ENCODE measurements at regions not wholly inside any gene's neighbourhood (a gene's known extent, or its start where the extent isn't known, plus 50 kb on each side); places are given as distances from the start of the nearest gene placed in this dataset.

- no peaks in the 10 kb centered on the region for H3K36me3 ChIP-seq (ENCODE audit: control insufficient read depth in 2 of 2, extremely low read depth in 1 of 2, insufficient read depth in 2 of 2, low read length in 2 of 2)
- no peaks in the 10 kb centered on the region for H3K9me3 ChIP-seq (replicated peaks; ENCODE audit: control insufficient read depth, insufficient read depth, low read length)
- no peak overlapping the region for H3K27ac ChIP-seq (ENCODE audit: insufficient read depth, low read depth, low read length)
- POLR2A ChIA-PET, result no interaction called here
- TF ChIP-seq GATA2 (IDR thresholded peaks at IDR 0.05; ENCODE audit: insufficient read depth, insufficient read length, low read depth, low read length) (no peak), FOS (IDR thresholded peaks at IDR 0.05; ENCODE audit: borderline replicate concordance, insufficient read depth, low read length) (no peak), POLR2AphosphoS5 (IDR thresholded peaks at IDR 0.05; ENCODE audit: insufficient read depth, low read depth, low read length) (no peak), CTCF (IDR thresholded peaks at IDR 0.05; ENCODE audit: extremely low read depth in 1 of 2, insufficient read depth in 1 of 2, low read depth in 1 of 2, low read length in 2 of 2) (no peak)
- dilution Hi-C loops (cut with MboI; ENCODE audit: extremely low pct_ligation_motif_present, low sequenced_read_pairs), result no loop called here
- H3K4me1 ChIP-seq (ENCODE audit: control insufficient read depth, extremely low read depth, insufficient read depth, low read length), result no peaks in the 10 kb centered on the region
- H3K4me3 ChIP-seq (replicated peaks in 1 of 3; ENCODE audit: insufficient read depth in 1 of 3, low read depth in 1 of 3, low read length in 3 of 3), result no peak overlapping the region
- no peak overlapping the region for H3K4me2 ChIP-seq (ENCODE audit: insufficient read depth, low read length)
- H3K27me3 ChIP-seq (ENCODE audit: control insufficient read depth in 2 of 2, insufficient read depth in 2 of 2, low read length in 2 of 2), result no peaks in the 10 kb centered on the region
- H2AFZ ChIP-seq (ENCODE audit: low read depth, low read length), result no peak overlapping the region
- no peaks in the 10 kb centered on the region for H3K79me2 ChIP-seq (ENCODE audit: control insufficient read depth, insufficient read depth, low read length)
- no peak overlapping the region for H3K9ac ChIP-seq (replicated peaks; ENCODE audit: extremely low read depth, insufficient read depth, low read length)
- no TSS peak for BruUV-seq (replicated peaks)
- FAIRE-seq (no peak), DNase-seq (ENCODE audit: low read depth, low spot score) (no peak)
- H3K9me1 ChIP-seq (replicated peaks; ENCODE audit: control insufficient read depth, extremely low read depth, insufficient read depth, low read length), result no peaks in the 10 kb centered on the region
- intact Hi-C loops (cut with micrococcal nuclease), result no loop called here
- no peaks in the 10 kb centered on the region for H4K20me1 ChIP-seq (replicated peaks; ENCODE audit: control insufficient read depth, extremely low read depth, insufficient read depth, low read length)
- CTCF ChIA-PET, result no interaction called here
These were observed 193.0 kb downstream of the VCY1B start for GRCh38 chrY:14248878-14249576.

Data from endothelial cell of umbilical vein (primary cell).